SK-N-SH treated with all-trans-retinoic acid at 6 μM for 48 hours (cell line): ENCODE measurements at regions not wholly inside any gene's neighbourhood (a gene's known extent, or its start where the extent isn't known, plus 50 kb on each side); places are given as distances from the start of the nearest gene placed in this dataset.

Experiments
- ATAC-seq: fragments of 200-7000 bp; cut with Tn5 transposase; 3 replicates; pipeline ENCODE4 v1.9.1; 2020; ENCODE audit warnings: mild to moderate bottlenecking, moderate library complexity
- BACH2 ChIP-seq: fragments of 250-450 bp; sonication (Bioruptor Pico); IDR thresholded peaks from 2 replicates; pipeline ENCODE4 v1.9.0; 2021; ENCODE audit warnings: mild to moderate bottlenecking, borderline replicate concordance
- CREB5 ChIP-seq: fragments of 250-450 bp; sonication (Bioruptor Pico); IDR thresholded peaks from 2 replicates; pipeline ENCODE4 v1.5.1; 2020; ENCODE audit warnings: low read depth, mild to moderate bottlenecking, moderate library complexity
- CSDC2 ChIP-seq: fragments of 250-450 bp; sonication (Bioruptor Pico); IDR thresholded peaks from 2 replicates; pipeline ENCODE4 v1.5.0; 2020; ENCODE audit warnings: mild to moderate bottlenecking, moderate library complexity
- CSRNP3 ChIP-seq: fragments of 250-450 bp; sonication (Bioruptor Pico); IDR thresholded peaks from 2 replicates; pipeline ENCODE4 v1.5.1; 2021; ENCODE audit warnings: mild to moderate bottlenecking, moderate library complexity
- ESRRG ChIP-seq: fragments of 250-450 bp; sonication (Bioruptor Pico); IDR thresholded peaks from 2 replicates; pipeline ENCODE4 v1.6.1; 2021; ENCODE audit warnings: mild to moderate bottlenecking
- GLIS3 ChIP-seq: fragments of 250-450 bp; sonication (Bioruptor Pico); IDR thresholded peaks from 2 replicates; pipeline ENCODE4 v1.5.0; 2020; ENCODE audit warnings: mild to moderate bottlenecking, moderate library complexity
- ISL1 ChIP-seq: fragments of 250-450 bp; sonication (Bioruptor Pico); IDR thresholded peaks from 2 replicates; pipeline ENCODE4 v2.1.2; 2022; ENCODE audit warnings: mild to moderate bottlenecking, moderate library complexity
- OSR1 ChIP-seq: fragments of 250-450 bp; sonication (Bioruptor Pico); IDR thresholded peaks from 2 replicates; pipeline ENCODE4 v1.8.0; 2022; ENCODE audit warnings: moderate library complexity, mild to moderate bottlenecking, inconsistent platforms
- PATZ1 ChIP-seq: fragments of 250-450 bp; sonication (Bioruptor Pico); IDR thresholded peaks from 2 replicates; pipeline ENCODE4 v1.8.0; 2020; ENCODE audit warnings: mild to moderate bottlenecking, moderate library complexity, borderline replicate concordance
- POU6F1 ChIP-seq: fragments of 250-450 bp; sonication (Bioruptor Pico); IDR thresholded peaks from 2 replicates; pipeline ENCODE4 v1.8.0; 2021; ENCODE audit warnings: low read depth, mild to moderate bottlenecking, moderate library complexity, borderline replicate concordance
- PPARA ChIP-seq: fragments of 250-450 bp; sonication (Bioruptor Pico); IDR thresholded peaks from 2 replicates; pipeline ENCODE4 v1.5.0; 2020; ENCODE audit warnings: mild to moderate bottlenecking, borderline replicate concordance
- SNAI2 ChIP-seq: fragments of 250-450 bp; sonication (Bioruptor Pico); IDR thresholded peaks from 2 replicates; pipeline ENCODE4 v1.5.0; 2020; ENCODE audit warnings: mild to moderate bottlenecking, moderate library complexity
- TCF4 ChIP-seq: fragments of 250-450 bp; sonication (Bioruptor Pico); IDR thresholded peaks from 2 replicates; pipeline ENCODE4 v1.8.0; 2021; ENCODE audit warnings: mild to moderate bottlenecking, moderate library complexity, borderline replicate concordance
- TOX ChIP-seq: fragments of 250-450 bp; sonication (Bioruptor Pico); IDR thresholded peaks from 2 replicates; pipeline ENCODE4 v1.8.0; 2021; ENCODE audit warnings: mild to moderate bottlenecking, moderate library complexity, borderline replicate concordance
- TSHZ2 ChIP-seq: fragments of 250-450 bp; sonication (Bioruptor Pico); IDR thresholded peaks from 2 replicates; pipeline ENCODE4 v1.5.0; 2020; ENCODE audit warnings: mild to moderate bottlenecking, moderate library complexity
- ZC3H10 ChIP-seq: fragments of 250-450 bp; sonication (Bioruptor Pico); IDR thresholded peaks from 2 replicates; pipeline ENCODE4 v1.5.1; 2021; ENCODE audit warnings: mild to moderate bottlenecking, moderate library complexity
- ZFP3 ChIP-seq: fragments of 250-450 bp; sonication (Bioruptor Pico); IDR thresholded peaks from 2 replicates; pipeline ENCODE4 v1.5.0; 2020; ENCODE audit warnings: mild to moderate bottlenecking, moderate library complexity
- ZFP30 ChIP-seq: fragments of 450-650 bp; formaldehyde crosslinking; IDR thresholded peaks from 2 replicates; pipeline ENCODE4 v1.5.0; 2022; ENCODE audit warnings: mild to moderate bottlenecking, moderate library complexity
- ZNF565 ChIP-seq: fragments of 450-650 bp; formaldehyde crosslinking; conservative IDR thresholded peaks from 2 replicates; pipeline ENCODE4 v1.5.0; 2020; ENCODE audit warnings: low read depth, mild to moderate bottlenecking, moderate library complexity
- ZNF70 ChIP-seq: fragments of 450-650 bp; formaldehyde crosslinking; IDR thresholded peaks from 2 replicates; pipeline ENCODE4 v1.5.0; 2020; ENCODE audit warnings: mild to moderate bottlenecking, moderate library complexity
- ZNF8 ChIP-seq: fragments of 450-650 bp; formaldehyde crosslinking; IDR thresholded peaks from 2 replicates; pipeline ENCODE4 v1.5.0; 2020; ENCODE audit warnings: mild to moderate bottlenecking, moderate library complexity

- peak; percentile 52 for ATAC-seq
Measured at GRCh38 chr5:91787718-91788117, 404.6 kb upstream of the ARRDC3 start.

GRCh38 chr5:91777671-91778070, 394.6 kb upstream of the ARRDC3 start:
- TF ChIP-seq GLIS3 (CRISPR knock-in tag) (no peak), ZNF565 (CRISPR knock-in tag) (no peak), SNAI2 (CRISPR knock-in tag) (no peak)
- no peak for ATAC-seq

More at GRCh38 chr5:91787718-91788117, 404.6 kb upstream of the ARRDC3 start:
- no peak for TF ChIP-seq ESRRG (CRISPR knock-in tag)
- no peak for TF ChIP-seq ISL1 (CRISPR knock-in tag)
- no peak for TF ChIP-seq PATZ1 (CRISPR knock-in tag)
- no peak for TF ChIP-seq GLIS3 (CRISPR knock-in tag)
- TF ChIP-seq OSR1 (CRISPR knock-in tag) = no peak
- TF ChIP-seq CSDC2 (CRISPR knock-in tag) = no peak
- TF ChIP-seq ZNF565 (CRISPR knock-in tag) = no peak
- TF ChIP-seq CREB5 (CRISPR knock-in tag) = no peak
- no peak for TF ChIP-seq ZNF8 (CRISPR knock-in tag)
- TF ChIP-seq PPARA = no peak
- TF ChIP-seq TOX (CRISPR knock-in tag) = no peak
- no peak for TF ChIP-seq BACH2
- TF ChIP-seq TSHZ2 (CRISPR knock-in tag) = no peak
- no peak for TF ChIP-seq ZFP30 (CRISPR knock-in tag)

GRCh38 chr5:91776249-91776648, 393.1 kb upstream of the ARRDC3 start:
- TF ChIP-seq SNAI2 (CRISPR knock-in tag) = no peak
- no peak for TF ChIP-seq ISL1 (CRISPR knock-in tag)
- no peak for TF ChIP-seq CREB5 (CRISPR knock-in tag)
- TF ChIP-seq GLIS3 (CRISPR knock-in tag) = no peak
- no peak for TF ChIP-seq TCF4
- TF ChIP-seq ZNF70 = no peak
- no peak for TF ChIP-seq BACH2
- no peak for TF ChIP-seq TSHZ2 (CRISPR knock-in tag)
- TF ChIP-seq CSDC2 (CRISPR knock-in tag) = no peak
- no peak for TF ChIP-seq ZFP30 (CRISPR knock-in tag)
- no peak for TF ChIP-seq POU6F1
- TF ChIP-seq TOX (CRISPR knock-in tag) = no peak
- TF ChIP-seq CSRNP3 (CRISPR knock-in tag) = no peak
- no peak for TF ChIP-seq OSR1 (CRISPR knock-in tag)
- no peak for TF ChIP-seq PPARA
- no peak for TF ChIP-seq PATZ1 (CRISPR knock-in tag)
- TF ChIP-seq ZFP3 = no peak
- no peak for TF ChIP-seq ESRRG (CRISPR knock-in tag)
- TF ChIP-seq ZC3H10 (CRISPR knock-in tag) = no peak
- no peak for ATAC-seq
